ENCODE measurements at regions not wholly inside any gene's neighbourhood (a gene's known extent, or its start where the extent isn't known, plus 50 kb on each side); places are given as distances from the start of the nearest gene placed in this dataset.

- Mint-ChIP-seq H3K27ac (no peak overlapping the region), H3K4me1 (no peaks in the 10 kb centered on the region), H3K9me3 (peaks cover 0 to 2% (median 0%) of the 10 kb centered on the region in 5 donors), H3K4me3 (no peak overlapping the region), H3K36me3 (no peaks in the 10 kb centered on the region), H3K27me3 (peaks cover 6 to 7% of the 10 kb centered on the region in 2 donors)
- Histone ChIP-seq H3K4me1 (ENCODE audit: insufficient read depth, low read length) (no peaks in the 10 kb centered on the region), H3K27me3 (ENCODE audit: insufficient read depth, low read length, poor library complexity, severe bottlenecking) (no peaks in the 10 kb centered on the region), H3K9me3 (ENCODE audit: low read length) (no peaks in the 10 kb centered on the region), H3K36me3 (ENCODE audit: insufficient read depth, low read length) (no peaks in the 10 kb centered on the region), H3K4me3 (ENCODE audit: low read length) (no peak overlapping the region), H3K27ac (ENCODE audit: low read depth, low read length) (no peak overlapping the region)
- DNase-seq, result no peak
- ChIA-PET POLR2A (no interaction called here), CTCF (no interaction called here)
Measured at GRCh38 chr11:130606781-130607511, 158.5 kb downstream of the ADAMTS15 start.

- no peak overlapping the region for H3K4me3 ChIP-seq (ENCODE audit: low read length)
- Mint-ChIP-seq H3K4me3 (no peak overlapping the region), H3K36me3 (no peaks in the 10 kb centered on the region), H3K27ac (no peak overlapping the region), H3K27me3 (peaks cover 6 to 7% of the 10 kb centered on the region in 2 donors), H3K4me1 (no peaks in the 10 kb centered on the region), H3K9me3 (peaks cover 0 to 2% (median 0%) of the 10 kb centered on the region in 5 donors)
- H3K36me3 ChIP-seq (ENCODE audit: insufficient read depth, low read length), result no peaks in the 10 kb centered on the region
- no peak for DNase-seq
- H3K27me3 ChIP-seq (ENCODE audit: insufficient read depth, low read length, poor library complexity, severe bottlenecking), result no peaks in the 10 kb centered on the region
- H3K9me3 ChIP-seq (ENCODE audit: low read length), result no peaks in the 10 kb centered on the region
- H3K27ac ChIP-seq (ENCODE audit: low read depth, low read length), result no peak overlapping the region
- ChIA-PET CTCF (no interaction called here), POLR2A (no interaction called here)
- no peaks in the 10 kb centered on the region for H3K4me1 ChIP-seq (ENCODE audit: insufficient read depth, low read length)
Measured at GRCh38 chr11:130608287-130608686, 159.8 kb downstream of the ADAMTS15 start.

GRCh38 chr11:130609121-130610035 is 160.9 kb downstream of the ADAMTS15 start:
- Mint-ChIP-seq H3K4me3 (no peak overlapping the region), H3K4me1 (no peaks in the 10 kb centered on the region), H3K36me3 (no peaks in the 10 kb centered on the region), H3K27me3 (peaks cover 6 to 9% of the 10 kb centered on the region in 2 donors), H3K27ac (no peak overlapping the region), H3K9me3 (peaks cover 0 to 2% (median 0%) of the 10 kb centered on the region in 5 donors)
- Histone ChIP-seq H3K27me3 (ENCODE audit: insufficient read depth, low read length, poor library complexity, severe bottlenecking) (no peaks in the 10 kb centered on the region), H3K36me3 (ENCODE audit: insufficient read depth, low read length) (no peaks in the 10 kb centered on the region), H3K4me1 (ENCODE audit: insufficient read depth, low read length) (no peaks in the 10 kb centered on the region), H3K27ac (ENCODE audit: low read depth, low read length) (no peak overlapping the region), H3K9me3 (ENCODE audit: low read length) (no peaks in the 10 kb centered on the region), H3K4me3 (ENCODE audit: low read length) (no peak overlapping the region)
- POLR2A ChIA-PET, result no interaction called here
- CTCF ChIA-PET, result no interaction called here
- DNase-seq, result no peak

- ChIA-PET CTCF (no interaction called here), POLR2A (no interaction called here)
- H3K27ac ChIP-seq (ENCODE audit: low read depth, low read length), result no peak overlapping the region
- no peak for DNase-seq
- H3K36me3 ChIP-seq (ENCODE audit: insufficient read depth, low read length), result no peaks in the 10 kb centered on the region
- peaks cover 0 to 2% (median 0%) of the 10 kb centered on the region in 5 donors for H3K9me3 Mint-ChIP-seq
- no peaks in the 10 kb centered on the region for H3K36me3 Mint-ChIP-seq
- H3K4me1 ChIP-seq (ENCODE audit: insufficient read depth, low read length), result no peaks in the 10 kb centered on the region
- peaks cover 6 to 9% of the 10 kb centered on the region in 2 donors for H3K27me3 Mint-ChIP-seq
- H3K27me3 ChIP-seq (ENCODE audit: insufficient read depth, low read length, poor library complexity, severe bottlenecking), result no peaks in the 10 kb centered on the region
- H3K4me1 Mint-ChIP-seq, result no peaks in the 10 kb centered on the region
- H3K27ac Mint-ChIP-seq, result no peak overlapping the region
- no peak overlapping the region for H3K4me3 ChIP-seq (ENCODE audit: low read length)
- no peak overlapping the region for H3K4me3 Mint-ChIP-seq
- H3K9me3 ChIP-seq (ENCODE audit: low read length), result no peaks in the 10 kb centered on the region
Measured at GRCh38 chr11:130611791-130612251, 163.4 kb downstream of the ADAMTS15 start.

GRCh38 chr11:130612291-130612851 is 163.9 kb downstream of the ADAMTS15 start:
- H3K36me3 ChIP-seq (ENCODE audit: insufficient read depth, low read length), result no peaks in the 10 kb centered on the region
- Mint-ChIP-seq H3K27me3 (peaks cover 6 to 9% of the 10 kb centered on the region in 2 donors), H3K36me3 (no peaks in the 10 kb centered on the region), H3K4me1 (no peaks in the 10 kb centered on the region), H3K4me3 (no peak overlapping the region), H3K27ac (no peak overlapping the region), H3K9me3 (peaks cover 0 to 2% (median 0%) of the 10 kb centered on the region in 5 donors)
- no peak overlapping the region for H3K4me3 ChIP-seq (ENCODE audit: low read length)
- no peaks in the 10 kb centered on the region for H3K9me3 ChIP-seq (ENCODE audit: low read length)
- no peaks in the 10 kb centered on the region for H3K4me1 ChIP-seq (ENCODE audit: insufficient read depth, low read length)
- H3K27ac ChIP-seq (ENCODE audit: low read depth, low read length), result no peak overlapping the region
- DNase-seq, result no peak
- H3K27me3 ChIP-seq (ENCODE audit: insufficient read depth, low read length, poor library complexity, severe bottlenecking), result no peaks in the 10 kb centered on the region
- CTCF ChIA-PET, result interaction anchor here (1.6 kb wide), 1 partner anchor 14 kb away, joined by 3 read pairs; no protein-coding TSS in a partner anchor
- POLR2A ChIA-PET, result no interaction called here

- Mint-ChIP-seq H3K4me3 (no peak overlapping the region), H3K9me3 (peaks cover 0 to 2% (median 0%) of the 10 kb centered on the region in 5 donors), H3K4me1 (no peaks in the 10 kb centered on the region), H3K36me3 (no peaks in the 10 kb centered on the region), H3K27me3 (peaks cover 0 to 6% of the 10 kb centered on the region in 2 donors), H3K27ac (no peak overlapping the region)
- no peak for DNase-seq
- Histone ChIP-seq H3K27ac (ENCODE audit: low read depth, low read length) (no peak overlapping the region), H3K4me3 (ENCODE audit: low read length) (no peak overlapping the region), H3K27me3 (ENCODE audit: insufficient read depth, low read length, poor library complexity, severe bottlenecking) (no peaks in the 10 kb centered on the region), H3K4me1 (ENCODE audit: insufficient read depth, low read length) (no peaks in the 10 kb centered on the region), H3K9me3 (ENCODE audit: low read length) (no peaks in the 10 kb centered on the region), H3K36me3 (ENCODE audit: insufficient read depth, low read length) (no peaks in the 10 kb centered on the region)
- CTCF ChIA-PET, result interaction anchor here (1.6 kb wide), 1 partner anchor 13 kb away, joined by 3 read pairs; no protein-coding TSS in a partner anchor
- POLR2A ChIA-PET, result no interaction called here
Measured at GRCh38 chr11:130613396-130613795, 165.0 kb downstream of the ADAMTS15 start.

- H3K36me3 ChIP-seq (ENCODE audit: insufficient read depth, low read length), result no peaks in the 10 kb centered on the region
- ChIA-PET POLR2A (no interaction called here), CTCF (no interaction called here)
- H3K4me3 ChIP-seq (ENCODE audit: low read length), result no peak overlapping the region
- H3K4me1 ChIP-seq (ENCODE audit: insufficient read depth, low read length), result no peaks in the 10 kb centered on the region
- no peak for DNase-seq
- Mint-ChIP-seq H3K27ac (no peak overlapping the region), H3K27me3 (peaks cover 0 to 4% of the 10 kb centered on the region in 2 donors), H3K36me3 (no peaks in the 10 kb centered on the region), H3K4me1 (no peaks in the 10 kb centered on the region), H3K9me3 (no peaks in the 10 kb centered on the region), H3K4me3 (no peak overlapping the region)
- no peaks in the 10 kb centered on the region for H3K27me3 ChIP-seq (ENCODE audit: insufficient read depth, low read length, poor library complexity, severe bottlenecking)
- no peaks in the 10 kb centered on the region for H3K9me3 ChIP-seq (ENCODE audit: low read length)
- no peak overlapping the region for H3K27ac ChIP-seq (ENCODE audit: low read depth, low read length)
Measured at GRCh38 chr11:130614591-130614990, 166.1 kb downstream of the ADAMTS15 start.

- ChIA-PET POLR2A (no interaction called here), CTCF (no interaction called here)
- Mint-ChIP-seq H3K27ac (no peak overlapping the region), H3K27me3 (peaks cover 0 to 8% of the 10 kb centered on the region in 2 donors), H3K36me3 (no peaks in the 10 kb centered on the region), H3K9me3 (no peaks in the 10 kb centered on the region), H3K4me3 (no peak overlapping the region), H3K4me1 (no peaks in the 10 kb centered on the region)
- no peaks in the 10 kb centered on the region for H3K36me3 ChIP-seq (ENCODE audit: insufficient read depth, low read length)
- H3K4me3 ChIP-seq (ENCODE audit: low read length), result no peak overlapping the region
- no peaks in the 10 kb centered on the region for H3K9me3 ChIP-seq (ENCODE audit: low read length)
- DNase-seq, result no peak
- H3K27ac ChIP-seq (ENCODE audit: low read depth, low read length), result no peak overlapping the region
- no peaks in the 10 kb centered on the region for H3K27me3 ChIP-seq (ENCODE audit: insufficient read depth, low read length, poor library complexity, severe bottlenecking)
- H3K4me1 ChIP-seq (ENCODE audit: insufficient read depth, low read length), result no peaks in the 10 kb centered on the region
Measured at GRCh38 chr11:130615561-130615960, 167.1 kb downstream of the ADAMTS15 start.

Data from CD8-positive, alpha-beta memory T cell (primary cell).